ENCODE measurements at regions not wholly inside any gene's neighbourhood (a gene's known extent, or its start where the extent isn't known, plus 50 kb on each side); places are given as distances from the start of the nearest gene placed in this dataset.

DNA sequence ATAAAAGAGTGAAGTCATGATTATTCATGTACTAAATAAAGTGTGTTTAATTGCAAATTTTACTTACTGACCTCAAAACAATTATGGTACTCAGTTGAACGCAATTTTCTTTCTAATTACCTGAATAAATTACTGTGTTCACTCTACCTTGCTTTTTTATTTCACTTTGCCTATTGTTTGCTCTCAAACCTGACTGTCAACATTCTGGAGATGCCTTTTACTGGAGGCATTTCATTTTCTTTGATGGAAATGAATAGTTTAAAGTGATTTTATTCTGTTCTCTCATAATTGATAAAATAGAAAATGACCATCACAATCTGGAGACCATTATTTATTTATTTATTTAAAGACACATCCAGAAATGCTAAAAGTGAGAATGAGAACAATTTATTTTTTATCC lies 811.5 kb upstream of the ATXN8OS start:
- TF ChIP-seq, protein P1, sequence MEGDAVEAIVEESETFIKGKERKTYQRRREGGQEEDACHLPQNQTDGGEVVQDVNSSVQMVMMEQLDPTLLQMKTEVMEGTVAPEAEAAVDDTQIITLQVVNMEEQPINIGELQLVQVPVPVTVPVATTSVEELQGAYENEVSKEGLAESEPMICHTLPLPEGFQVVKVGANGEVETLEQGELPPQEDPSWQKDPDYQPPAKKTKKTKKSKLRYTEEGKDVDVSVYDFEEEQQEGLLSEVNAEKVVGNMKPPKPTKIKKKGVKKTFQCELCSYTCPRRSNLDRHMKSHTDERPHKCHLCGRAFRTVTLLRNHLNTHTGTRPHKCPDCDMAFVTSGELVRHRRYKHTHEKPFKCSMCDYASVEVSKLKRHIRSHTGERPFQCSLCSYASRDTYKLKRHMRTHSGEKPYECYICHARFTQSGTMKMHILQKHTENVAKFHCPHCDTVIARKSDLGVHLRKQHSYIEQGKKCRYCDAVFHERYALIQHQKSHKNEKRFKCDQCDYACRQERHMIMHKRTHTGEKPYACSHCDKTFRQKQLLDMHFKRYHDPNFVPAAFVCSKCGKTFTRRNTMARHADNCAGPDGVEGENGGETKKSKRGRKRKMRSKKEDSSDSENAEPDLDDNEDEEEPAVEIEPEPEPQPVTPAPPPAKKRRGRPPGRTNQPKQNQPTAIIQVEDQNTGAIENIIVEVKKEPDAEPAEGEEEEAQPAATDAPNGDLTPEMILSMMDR (IDR thresholded peaks at IDR 0.05; ENCODE audit: low read depth, low read length, poor library complexity, severe bottlenecking) = no peak
- no peak for TF ChIP-seq EZH2phosphoT487 (IDR thresholded peaks at IDR 0.05; ENCODE audit: borderline replicate concordance, low read length)

Measured in DOHH2 (cell line).